ENCODE measurements at regions not wholly inside any gene's neighbourhood (a gene's known extent, or its start where the extent isn't known, plus 50 kb on each side); places are given as distances from the start of the nearest gene placed in this dataset.

DNA sequence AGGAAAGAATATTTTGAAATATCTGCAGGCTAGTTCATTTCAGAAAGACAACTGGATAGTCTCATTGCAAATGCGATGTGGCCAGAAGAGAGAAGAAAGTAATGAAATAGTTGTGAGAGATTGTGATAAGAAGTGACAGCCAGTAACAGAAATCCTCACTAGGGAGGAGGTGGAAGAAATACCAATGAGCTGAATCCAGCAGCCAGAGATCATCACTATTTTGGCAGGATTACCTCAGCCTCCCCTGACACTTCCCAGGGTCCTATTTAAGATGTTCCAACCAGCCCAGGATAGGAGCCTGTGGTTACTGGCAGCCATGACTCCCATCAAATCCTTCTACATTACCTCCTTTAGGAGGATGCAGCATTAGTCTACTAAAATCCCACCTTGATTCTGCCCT lies 76.7 kb upstream of the ARHGAP24 start:
- ATAC-seq (no peak), DNase-seq (no peak)

GRCh38 chr4:85399270-85399669 lies 75.7 kb upstream of the ARHGAP24 start:
- no peak for ATAC-seq

DNA sequence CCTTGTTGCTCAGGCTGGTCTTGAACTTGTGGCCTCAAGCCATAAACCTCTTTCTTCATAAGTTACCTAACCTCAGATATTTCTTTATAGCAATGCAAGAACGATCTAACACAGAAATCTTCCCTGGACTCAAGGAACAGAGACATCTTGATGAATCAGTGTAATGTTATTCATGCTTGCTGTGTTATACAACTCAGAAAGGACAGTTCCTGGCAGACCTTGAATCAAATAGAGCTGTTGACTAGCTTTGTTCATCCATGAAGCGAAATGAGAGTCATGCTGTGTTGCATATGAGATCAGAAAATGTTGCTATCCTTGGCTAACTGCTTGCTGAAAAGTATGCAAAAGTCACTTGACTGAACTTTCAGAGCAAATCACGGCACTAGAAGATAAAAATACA lies 72.6 kb upstream of the ARHGAP24 start:
- no peak for ATAC-seq
- DNase-seq = no peak

More at GRCh38 chr4:85399270-85399669, 75.7 kb upstream of the ARHGAP24 start:
- no peak for DNase-seq

- ATAC-seq = no peak
Measured at GRCh38 chr4:85406185-85406584, 68.8 kb upstream of the ARHGAP24 start.

DNA sequence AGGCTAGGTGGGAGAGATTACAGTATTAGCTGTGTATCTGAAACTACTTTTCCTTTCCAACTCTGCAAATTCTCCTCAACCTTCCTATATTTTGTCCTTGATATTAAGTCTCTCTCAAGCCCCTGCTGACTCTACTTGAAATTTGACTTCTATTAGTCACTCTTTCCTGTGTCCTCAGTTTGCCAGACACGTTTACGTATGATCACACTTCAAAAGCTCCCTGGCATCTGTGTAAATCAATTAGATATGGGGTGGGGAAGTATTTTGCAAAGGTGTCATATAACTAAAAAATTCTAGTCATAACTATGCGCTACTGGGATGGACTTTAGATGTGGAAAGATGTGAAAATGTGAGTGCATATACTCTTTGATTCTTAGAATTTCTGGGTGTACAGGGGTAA lies 67.4 kb upstream of the ARHGAP24 start:
- no peak for DNase-seq
- ATAC-seq = no peak

More at GRCh38 chr4:85406185-85406584, 68.8 kb upstream of the ARHGAP24 start:
- DNase-seq = no peak

DNA sequence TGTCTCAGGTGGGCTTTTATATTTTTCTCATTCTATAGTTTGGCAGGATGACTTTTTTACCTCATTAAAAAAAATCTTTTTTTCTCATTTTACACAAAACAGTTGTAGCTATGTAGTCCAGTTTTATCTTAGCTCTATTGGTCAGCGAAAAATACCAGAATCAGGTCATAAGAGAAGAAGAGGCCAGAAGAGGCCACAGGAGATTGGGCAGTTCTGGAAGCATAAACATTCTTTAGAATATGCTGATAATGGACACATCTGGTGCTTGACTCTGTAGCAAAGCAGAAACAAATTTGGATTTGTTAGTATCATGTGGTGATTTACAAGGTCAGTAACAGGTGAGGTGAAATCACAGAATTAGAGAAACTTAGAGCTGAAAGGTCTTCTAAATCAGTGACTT lies 66.6 kb upstream of the ARHGAP24 start:
- no peak for ATAC-seq

GRCh38 chr4:85409251-85409650 lies 65.7 kb upstream of the ARHGAP24 start:
- DNase-seq (no peak), ATAC-seq (no peak)

More for the DNA sequence above, 66.6 kb upstream of the ARHGAP24 start:
- DNase-seq = no peak

DNA sequence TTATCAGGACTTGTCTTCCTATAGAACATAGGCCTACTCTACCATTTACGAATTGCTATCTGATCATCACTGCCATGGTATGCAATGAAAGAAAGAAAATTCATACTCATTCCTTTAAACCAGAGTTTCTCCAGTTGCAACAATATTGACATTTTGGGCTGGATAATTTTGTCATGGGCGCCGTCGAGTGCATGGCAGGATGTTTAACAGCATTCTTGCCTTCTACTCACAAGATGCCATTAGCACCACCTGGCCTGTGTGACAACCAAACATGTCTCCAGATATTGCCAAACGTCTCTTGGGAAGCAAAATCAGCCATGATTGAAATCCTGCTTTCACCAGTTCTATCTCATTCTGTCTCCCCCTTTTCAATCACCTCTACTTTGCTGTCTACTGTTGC lies 63.6 kb upstream of the ARHGAP24 start:
- ATAC-seq (no peak), DNase-seq (no peak)

DNA sequence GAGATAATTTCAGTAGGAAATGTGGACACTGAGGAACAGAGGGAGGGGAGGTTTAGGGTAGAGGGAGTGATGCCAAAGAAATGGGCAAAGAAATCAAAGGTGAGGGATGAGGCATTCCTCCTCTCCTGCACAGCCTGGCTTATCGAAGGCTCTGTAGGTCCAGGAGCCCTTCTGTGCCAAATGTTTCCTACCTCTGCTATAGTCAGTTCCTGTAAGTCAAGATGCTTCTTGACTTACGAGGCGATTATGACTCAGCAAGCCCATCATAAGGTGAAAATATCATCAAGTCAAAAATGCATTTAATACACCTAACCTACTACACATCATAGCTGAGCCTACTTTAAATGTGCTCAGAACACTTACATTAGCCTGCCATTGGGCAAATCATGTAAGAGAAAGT lies 60.0 kb upstream of the ARHGAP24 start:
- no peak for ATAC-seq
- no peak for DNase-seq

GRCh38 chr4:85416094-85416493 lies 58.9 kb upstream of the ARHGAP24 start:
- ATAC-seq = no peak
- DNase-seq = no peak

DNA sequence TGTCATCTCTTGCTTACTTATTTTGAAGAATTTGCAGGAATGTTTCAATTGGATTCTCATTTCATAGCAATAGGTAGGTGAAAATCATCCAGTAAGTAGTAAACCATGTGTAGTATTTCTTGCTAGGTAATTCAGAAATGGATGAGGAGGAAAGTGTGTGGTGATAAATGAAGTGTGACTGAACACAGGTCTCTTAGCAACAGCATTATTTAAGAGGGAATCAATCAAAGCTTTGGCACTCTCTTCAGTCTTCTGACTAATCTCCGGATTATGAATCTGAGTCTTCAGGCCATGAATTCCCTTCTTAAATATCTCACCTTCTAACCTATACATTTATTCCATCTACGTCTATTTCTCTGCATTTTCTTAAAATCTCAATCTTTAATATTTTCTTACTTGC lies 55.8 kb upstream of the ARHGAP24 start:
- ATAC-seq = no peak
- DNase-seq = no peak

DNA sequence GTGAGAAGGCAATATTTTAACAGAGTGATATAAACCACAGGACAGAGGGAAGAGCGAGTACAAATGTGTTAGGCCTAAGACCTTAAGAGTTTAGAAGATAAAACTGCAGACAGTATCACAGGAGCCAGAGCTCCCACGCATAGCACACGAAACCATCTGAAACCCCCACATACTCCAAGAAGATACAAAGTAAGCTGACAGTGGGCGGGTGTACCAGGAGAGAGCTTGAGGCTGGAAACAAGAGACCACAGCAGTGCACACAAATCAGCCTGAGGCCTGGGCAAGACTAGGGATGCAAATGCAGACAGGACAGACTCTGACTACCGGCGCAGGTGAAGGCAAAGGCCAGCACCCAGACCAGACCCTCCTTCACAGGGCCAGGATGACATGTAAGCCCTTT lies 54.1 kb upstream of the ARHGAP24 start:
- DNase-seq (no peak), ATAC-seq (no peak)

GRCh38 chr4:85423431-85423830 lies 51.5 kb upstream of the ARHGAP24 start:
- ATAC-seq (no peak), DNase-seq (no peak)

Data from stimulated activated naive CD8-positive, alpha-beta T cell treated with anti-CD3 and anti-CD28 coated beads, Interleukin-15, Interleukin-2, amounts not matched to agents 100 U/mL and 50 U/mL, for 24 hours (primary cell).